Testis (tissue), 2 donors: ENCODE measurements at regions not wholly inside any gene's neighbourhood (a gene's known extent, or its start where the extent isn't known, plus 50 kb on each side); places are given as distances from the start of the nearest gene placed in this dataset.
"Not testable (repeated sequence)": the region's sequence is repeated elsewhere in the genome, so short reads cannot be mapped to it uniquely, and the experiment has no call there.

ENCODE experiments used
- DNase-seq: peaks from one replicate; pipeline ENCODE4 v3.0.0-alpha.2; 2019
- H3K27ac ChIP-seq, 2 donors: fragments of 200-600 bp; sonication (generic); one replicate each; pipeline ENCODE4 v1.5.1; 2019
- H3K27me3 ChIP-seq: fragments of 200-600 bp; sonication (generic); one replicate; pipeline ENCODE4 v1.5.1; 2019
- H3K36me3 ChIP-seq: fragments of 200-600 bp; sonication (generic); one replicate; pipeline ENCODE4 v1.5.1; 2017; ENCODE audit warnings: low read depth; ENCODE audit errors: missing control alignments
- H3K4me1 ChIP-seq: fragments of 200-600 bp; sonication (generic); one replicate; pipeline ENCODE4 v1.5.1; 2019
- H3K4me3 ChIP-seq, 2 donors: fragments of 200-600 bp; sonication (generic); one replicate each; pipeline ENCODE4 v1.5.1; 2017 to 2019
- H3K9me3 ChIP-seq: fragments of 200-600 bp; sonication (generic); one replicate; pipeline ENCODE4 v1.5.1; 2017
- CTCF ChIP-seq, 3 experiments: fragments of 450-650 bp in 2 of 3; fragments of 200-600 bp in 1 of 3; sonication (generic) in 1 of 3; IDR thresholded peaks; one replicate each; pipeline ENCODE4 v1.5.1; 2016 to 2019; ENCODE audit warnings: antibody characterized with exemption in 3 of 3, mild to moderate bottlenecking in 2 of 3, moderate library complexity in 1 of 3
- POLR2A ChIP-seq: fragments of 450-650 bp; IDR thresholded peaks from one replicate; pipeline ENCODE4 v1.6.1; 2017; ENCODE audit warnings: antibody characterized with exemption, mild to moderate bottlenecking, moderate library complexity
- WGBS, 2 donors: methylation state at CpG; one replicate each; pipeline ENCODE4 v1.1.5; 2018; 5-methylcytosine and 5-hydroxymethylcytosine counted together
- intact Hi-C: fragments of 100-400 bp; cut with DNase I; formaldehyde crosslinking; loops from one replicate; pipeline ENCODE4 v1.15.1; 2023; ENCODE audit warnings: low total_unique reads

GRCh38 chr3:166519443-166519842, 682.2 kb upstream of the BCHE start:
- H3K4me1 ChIP-seq = no peaks in the 10 kb centered on the region
- H3K36me3 ChIP-seq = no peaks in the 10 kb centered on the region
- intact Hi-C loops = no loop called here
- H3K27me3 ChIP-seq = no peaks in the 10 kb centered on the region
- no peaks in the 10 kb centered on the region for H3K9me3 ChIP-seq
- H3K4me3 ChIP-seq = no peak overlapping the region
- no peak for TF ChIP-seq CTCF (IDR thresholded peaks at IDR 0.05)
- TF ChIP-seq POLR2A = no peak
- WGBS, 2 donors = 62 to 69% methylated on average over 2 of the region's 2 CpGs
- no peak for DNase-seq
- H3K27ac ChIP-seq = no peak overlapping the region

GRCh38 chr3:166518040-166518439, 680.8 kb upstream of the BCHE start:
- H3K4me1 ChIP-seq = no peaks in the 10 kb centered on the region
- WGBS, 2 donors = 36 to 67% methylated on average over 2 of the region's 2 CpGs
- H3K4me3 ChIP-seq = no peak overlapping the region
- no peaks in the 10 kb centered on the region for H3K9me3 ChIP-seq
- no peak for DNase-seq
- no peak overlapping the region for H3K27ac ChIP-seq
- TF ChIP-seq POLR2A (no peak), CTCF (IDR thresholded peaks at IDR 0.05) (no peak)
- intact Hi-C loops = no loop called here
- no peaks in the 10 kb centered on the region for H3K27me3 ChIP-seq
- H3K36me3 ChIP-seq = no peaks in the 10 kb centered on the region

GRCh38 chr3:166510382-166510781, 673.2 kb upstream of the BCHE start:
- Histone ChIP-seq H3K36me3 (no peaks in the 10 kb centered on the region), H3K27me3 (no peaks in the 10 kb centered on the region), H3K9me3 (no peaks in the 10 kb centered on the region), H3K27ac (no peak overlapping the region), H3K4me1 (no peaks in the 10 kb centered on the region), H3K4me3 (no peak overlapping the region)
- 66% methylated on average over 4 of the region's 4 CpGs; no CpG with 5 or more reads in 1 of the 2 donors for WGBS, 2 donors
- intact Hi-C loops = no loop called here
- TF ChIP-seq POLR2A = no peak
- TF ChIP-seq CTCF (IDR thresholded peaks at IDR 0.05) = no peak
- no peak for DNase-seq

- H3K36me3 ChIP-seq, H3K27me3 ChIP-seq, H3K4me3 ChIP-seq, H3K9me3 ChIP-seq, intact Hi-C loops, DNase-seq, H3K27ac ChIP-seq, H3K4me1 ChIP-seq: not testable (repeated sequence)
- WGBS, 2 donors = 96 to 98% methylated on average over 2 of the region's 2 CpGs
These were observed 663.2 kb upstream of the BCHE start for GRCh38 chr3:166500420-166500819.

- H3K27me3 ChIP-seq = no peaks in the 10 kb centered on the region
- DNase-seq = no peak
- no peaks in the 10 kb centered on the region for H3K36me3 ChIP-seq
- no peak overlapping the region for H3K4me3 ChIP-seq
- no peaks in the 10 kb centered on the region for H3K4me1 ChIP-seq
- H3K27ac ChIP-seq = no peak overlapping the region
- H3K9me3 ChIP-seq = no peaks in the 10 kb centered on the region
- TF ChIP-seq CTCF (IDR thresholded peaks at IDR 0.05) (no peak), POLR2A (no peak)
- intact Hi-C loops = no loop called here
- WGBS, 2 donors = 80 to 82% methylated on average over 3 of the region's 3 CpGs
These were observed 662.4 kb upstream of the BCHE start for GRCh38 chr3:166499636-166500035.
